Left lung (tissue), 4 donors: ENCODE measurements at regions not wholly inside any gene's neighbourhood (a gene's known extent, or its start where the extent isn't known, plus 50 kb on each side); places are given as distances from the start of the nearest gene placed in this dataset.

Experiments used
- ATAC-seq: fragments of 200-7000 bp; cut with Tn5 transposase; one replicate; pipeline ENCODE4 v1.9.1; 2020; ENCODE audit warnings: moderate library complexity
- DNase-seq, 4 donors: peaks; one replicate each; pipeline ENCODE4 v3.0.0-alpha.2; 2013 to 2020
- H3K27ac ChIP-seq, 2 donors: fragments of 200-600 bp; sonication (generic) in 1 of 2; one replicate each; pipeline versions ENCODE4 v1.5.0 to v1.8.0; 2020 to 2021
- H3K27me3 ChIP-seq, 2 donors: fragments of 200-600 bp; sonication (generic) in 1 of 2; one replicate each; pipeline versions ENCODE4 v1.5.0 to v1.8.0; 2020 to 2021
- H3K36me3 ChIP-seq, 2 donors: fragments of 200-600 bp; sonication (generic) in 1 of 2; one replicate each; pipeline versions ENCODE4 v1.5.0 to v1.8.0; 2020 to 2021
- H3K4me1 ChIP-seq, 2 donors: fragments of 200-600 bp; one replicate each; pipeline ENCODE4 v1.8.0; 2021
- H3K4me3 ChIP-seq, 2 donors: fragments of 200-600 bp; sonication (generic) in 1 of 2; one replicate each; pipeline versions ENCODE4 v1.5.0 to v1.8.0; 2020 to 2021; ENCODE audit warnings: mild to moderate bottlenecking in 1 of 2
- H3K9me3 ChIP-seq, 2 donors: fragments of 200-600 bp; sonication (generic) in 1 of 2; one replicate each; pipeline versions ENCODE4 v1.5.0 to v1.8.0; 2020 to 2021
- CTCF ChIP-seq, 2 donors: fragments of 200-600 bp; sonication (generic) in 1 of 2; IDR thresholded peaks; one replicate each; pipeline versions ENCODE4 v1.5.0 to v1.8.0; 2021; ENCODE audit warnings: antibody characterized with exemption in 2 of 2
- intact Hi-C, 2 donors: fragments of 100-400 bp; cut with DNase I; formaldehyde crosslinking; loops; one replicate each; pipeline versions ENCODE4 v1.11.2 to v1.14.2; 2022
- donor health status: DM: no; HTN: yes; CAD: no.
- donor health status: DM: no; HTN: no; CAD: no.

- no peaks in the 10 kb centered on the region for H3K27me3 ChIP-seq
- no peak for TF ChIP-seq CTCF (IDR thresholded peaks at IDR 0.05)
- H3K27ac ChIP-seq, result peak overlapping the region in 1 of 2 donors; percentile 61
- H3K9me3 ChIP-seq, result peaks cover 0 to 2% of the 10 kb centered on the region in 2 donors
- intact Hi-C loops, result no loop called here
- H3K4me3 ChIP-seq, result no peak overlapping the region
- H3K36me3 ChIP-seq, result no peaks in the 10 kb centered on the region
- no peak for DNase-seq
- ATAC-seq, result no peak
- peaks cover 7 to 45% of the 10 kb centered on the region in 2 donors for H3K4me1 ChIP-seq
Measured at GRCh38 chr21:35479065-35479448, 430.0 kb upstream of the RUNX1 start.

- DNase-seq (no peak), ATAC-seq (peak; percentile 53)
- H3K27me3 ChIP-seq, result no peaks in the 10 kb centered on the region
- TF ChIP-seq CTCF (IDR thresholded peaks at IDR 0.05), result no peak
- H3K27ac ChIP-seq, result peak overlapping the region; percentile 61 to 68
- H3K4me3 ChIP-seq, result no peak overlapping the region
- peaks cover 0 to 2% of the 10 kb centered on the region in 2 donors for H3K9me3 ChIP-seq
- peaks cover 7 to 52% of the 10 kb centered on the region in 2 donors for H3K4me1 ChIP-seq
- intact Hi-C loops, result no loop called here
- H3K36me3 ChIP-seq, result no peaks in the 10 kb centered on the region
Measured at GRCh38 chr21:35478161-35479064, 429.3 kb upstream of the RUNX1 start.

DNA sequence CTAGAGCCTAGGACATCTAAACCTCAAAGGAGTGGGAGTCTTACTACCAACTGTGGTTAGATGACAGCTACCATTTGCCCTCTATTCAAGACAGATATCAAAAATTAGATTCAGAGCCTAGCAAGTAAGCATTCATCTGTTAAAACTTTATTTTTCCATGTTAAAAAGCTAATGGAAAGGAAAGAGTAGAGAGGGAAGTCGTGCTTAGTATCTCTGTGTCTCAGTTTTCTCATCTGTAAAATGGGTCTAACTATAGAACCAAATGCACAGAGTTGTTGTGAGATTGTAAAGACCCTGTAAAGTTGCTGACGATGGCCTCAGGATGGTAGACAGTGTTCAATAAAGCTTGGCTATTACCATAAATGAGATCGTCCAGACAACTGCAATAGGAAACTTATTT is 428.5 kb upstream of the RUNX1 start:
- Histone ChIP-seq H3K27ac (peak overlapping the region; percentile 61 to 68), H3K4me3 (no peak overlapping the region), H3K4me1 (peaks cover 7 to 57% of the 10 kb centered on the region in 2 donors), H3K36me3 (no peaks in the 10 kb centered on the region), H3K27me3 (no peaks in the 10 kb centered on the region), H3K9me3 (peaks cover 0 to 2% of the 10 kb centered on the region in 2 donors)
- no peak for TF ChIP-seq CTCF (IDR thresholded peaks at IDR 0.05)
- intact Hi-C loops, result no loop called here
- no peak for ATAC-seq
- no peak for DNase-seq

DNA sequence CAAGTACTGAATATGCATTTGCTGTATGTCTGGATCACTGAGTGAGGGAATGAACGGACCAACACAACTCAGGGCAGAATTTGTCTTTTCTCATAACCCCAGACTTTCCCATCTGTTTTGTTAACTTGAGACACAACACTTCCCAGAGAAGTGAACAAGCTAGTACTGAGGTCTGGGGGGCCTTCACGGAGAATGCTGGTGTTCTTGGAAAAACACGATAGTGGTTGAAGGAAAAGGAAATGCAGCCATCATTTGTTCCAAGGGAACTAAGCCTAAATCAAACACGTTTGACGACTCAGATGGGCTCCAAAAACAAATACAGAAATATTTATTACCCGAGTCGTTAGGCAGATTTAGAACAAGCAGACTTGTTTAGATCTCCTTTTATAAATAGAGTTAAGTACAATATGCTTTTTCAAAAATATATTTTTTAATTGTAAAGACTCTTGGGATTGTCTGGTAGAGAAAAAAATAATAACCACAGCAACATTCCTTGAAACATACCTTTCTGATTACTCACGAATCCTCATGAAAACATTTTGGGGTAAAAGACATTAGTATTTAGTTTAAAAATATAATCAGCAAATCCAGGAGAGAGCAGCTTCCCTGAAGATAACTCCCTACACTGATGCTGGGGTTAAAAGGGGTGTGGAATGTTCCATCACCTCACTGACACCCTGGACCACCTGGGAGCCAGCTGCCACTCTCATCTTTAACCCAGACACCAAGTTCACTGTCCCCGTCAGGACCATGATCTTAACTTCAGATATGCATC is 427.7 kb upstream of the RUNX1 start:
- Histone ChIP-seq H3K4me3 (no peak overlapping the region), H3K27ac (peak overlapping the region; percentile 68 to 76), H3K27me3 (no peaks in the 10 kb centered on the region), H3K4me1 (peaks cover 7 to 57% of the 10 kb centered on the region in 2 donors), H3K9me3 (peaks cover 0 to 2% of the 10 kb centered on the region in 2 donors), H3K36me3 (no peaks in the 10 kb centered on the region)
- TF ChIP-seq CTCF (IDR thresholded peaks at IDR 0.05), result no peak
- no peak for DNase-seq
- intact Hi-C loops, result no loop called here
- ATAC-seq, result no peak

GRCh38 chr21:35475762-35476161 is 426.7 kb upstream of the RUNX1 start:
- Histone ChIP-seq H3K9me3 (peaks cover 0 to 2% of the 10 kb centered on the region in 2 donors), H3K4me3 (no peak overlapping the region), H3K27ac (peak overlapping the region; percentile 68 to 76), H3K36me3 (no peaks in the 10 kb centered on the region), H3K27me3 (no peaks in the 10 kb centered on the region), H3K4me1 (peaks cover 7 to 57% of the 10 kb centered on the region in 2 donors)
- DNase-seq, result peak in 2 of 4 donors; percentile 8 to 13
- peak; percentile 55 for ATAC-seq
- intact Hi-C loops, result no loop called here
- no peak for TF ChIP-seq CTCF (IDR thresholded peaks at IDR 0.05)
